C4-2B (cell line): ENCODE measurements at regions not wholly inside any gene's neighbourhood (a gene's known extent, or its start where the extent isn't known, plus 50 kb on each side); places are given as distances from the start of the nearest gene placed in this dataset.

Experiments used
- ZFX ChIP-seq: fragments of 450-650 bp; IDR thresholded peaks from 2 replicates; pipeline ENCODE4 v1.6.1; 2017
- TF ChIP-seq, protein P1 (sequence below): fragments of 450-650 bp; conservative IDR thresholded peaks from 2 replicates; pipeline ENCODE4 v1.5.1; 2017; ENCODE audit warnings: mild to moderate bottlenecking

DNA sequence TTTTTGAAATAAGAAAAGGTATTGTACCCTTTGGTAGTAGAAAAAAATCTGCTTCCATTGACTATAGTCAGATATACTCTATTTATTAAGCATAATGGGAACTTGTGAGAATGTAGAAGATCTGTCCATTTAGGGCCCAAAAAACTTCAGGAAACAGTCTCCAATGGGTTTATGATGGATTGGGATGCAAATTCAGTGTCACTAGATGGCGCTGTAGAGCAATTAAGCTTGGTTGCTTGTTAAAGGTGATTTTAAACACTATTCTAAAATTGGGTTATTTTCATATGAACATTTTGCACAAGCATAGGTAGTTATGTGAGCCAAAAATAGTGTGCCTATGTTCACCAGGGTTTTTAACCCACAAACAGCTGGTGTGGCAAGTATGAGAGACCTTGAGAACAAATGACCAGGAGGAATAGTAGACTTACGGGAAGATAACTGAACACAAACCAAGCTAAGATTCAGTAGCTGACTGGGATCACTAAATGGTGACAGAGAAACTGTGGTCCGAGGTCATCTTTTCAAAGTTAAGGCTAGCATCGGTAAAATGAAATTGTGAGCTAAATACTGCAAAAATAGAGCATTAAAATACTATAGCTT, 80.3 kb upstream of the LSM6 start:
- TF ChIP-seq, protein P1, sequence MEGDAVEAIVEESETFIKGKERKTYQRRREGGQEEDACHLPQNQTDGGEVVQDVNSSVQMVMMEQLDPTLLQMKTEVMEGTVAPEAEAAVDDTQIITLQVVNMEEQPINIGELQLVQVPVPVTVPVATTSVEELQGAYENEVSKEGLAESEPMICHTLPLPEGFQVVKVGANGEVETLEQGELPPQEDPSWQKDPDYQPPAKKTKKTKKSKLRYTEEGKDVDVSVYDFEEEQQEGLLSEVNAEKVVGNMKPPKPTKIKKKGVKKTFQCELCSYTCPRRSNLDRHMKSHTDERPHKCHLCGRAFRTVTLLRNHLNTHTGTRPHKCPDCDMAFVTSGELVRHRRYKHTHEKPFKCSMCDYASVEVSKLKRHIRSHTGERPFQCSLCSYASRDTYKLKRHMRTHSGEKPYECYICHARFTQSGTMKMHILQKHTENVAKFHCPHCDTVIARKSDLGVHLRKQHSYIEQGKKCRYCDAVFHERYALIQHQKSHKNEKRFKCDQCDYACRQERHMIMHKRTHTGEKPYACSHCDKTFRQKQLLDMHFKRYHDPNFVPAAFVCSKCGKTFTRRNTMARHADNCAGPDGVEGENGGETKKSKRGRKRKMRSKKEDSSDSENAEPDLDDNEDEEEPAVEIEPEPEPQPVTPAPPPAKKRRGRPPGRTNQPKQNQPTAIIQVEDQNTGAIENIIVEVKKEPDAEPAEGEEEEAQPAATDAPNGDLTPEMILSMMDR = peak; percentile 84
- no peak for TF ChIP-seq ZFX
